ENCODE measurements at regions not wholly inside any gene's neighbourhood (a gene's known extent, or its start where the extent isn't known, plus 50 kb on each side); places are given as distances from the start of the nearest gene placed in this dataset.
"Not testable (repeated sequence)": the region's sequence is repeated elsewhere in the genome, so short reads cannot be mapped to it uniquely, and the experiment has no call there.

- TF ChIP-seq CTCF, POLR2A (IDR thresholded peaks at IDR 0.05): not testable (repeated sequence)
Observed at GRCh38 chr6:153867-154266, 138.4 kb upstream of the DUSP22 start.
